ENCODE measurements at regions not wholly inside any gene's neighbourhood (a gene's known extent, or its start where the extent isn't known, plus 50 kb on each side); places are given as distances from the start of the nearest gene placed in this dataset.

DNA sequence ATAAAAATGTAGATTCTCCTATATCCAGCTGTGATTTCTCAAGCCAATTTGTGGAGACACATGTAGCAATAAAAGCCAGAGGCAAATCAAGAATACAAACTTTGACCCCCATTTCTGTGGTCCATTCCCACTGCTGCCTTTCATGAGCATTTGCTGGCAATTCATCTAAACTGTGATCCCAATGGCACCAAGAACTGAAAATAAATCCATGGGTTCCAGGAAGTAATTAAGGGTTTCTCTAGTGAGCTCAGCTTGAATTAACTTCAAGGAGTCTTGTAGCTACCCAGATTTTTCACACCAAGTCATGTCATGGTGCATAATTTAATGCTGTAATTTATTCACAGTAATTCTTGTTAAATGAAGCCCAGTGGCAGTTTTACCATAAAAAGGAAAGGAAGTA is 145.0 kb upstream of the SMC2 start:
- TF ChIP-seq, protein P1, sequence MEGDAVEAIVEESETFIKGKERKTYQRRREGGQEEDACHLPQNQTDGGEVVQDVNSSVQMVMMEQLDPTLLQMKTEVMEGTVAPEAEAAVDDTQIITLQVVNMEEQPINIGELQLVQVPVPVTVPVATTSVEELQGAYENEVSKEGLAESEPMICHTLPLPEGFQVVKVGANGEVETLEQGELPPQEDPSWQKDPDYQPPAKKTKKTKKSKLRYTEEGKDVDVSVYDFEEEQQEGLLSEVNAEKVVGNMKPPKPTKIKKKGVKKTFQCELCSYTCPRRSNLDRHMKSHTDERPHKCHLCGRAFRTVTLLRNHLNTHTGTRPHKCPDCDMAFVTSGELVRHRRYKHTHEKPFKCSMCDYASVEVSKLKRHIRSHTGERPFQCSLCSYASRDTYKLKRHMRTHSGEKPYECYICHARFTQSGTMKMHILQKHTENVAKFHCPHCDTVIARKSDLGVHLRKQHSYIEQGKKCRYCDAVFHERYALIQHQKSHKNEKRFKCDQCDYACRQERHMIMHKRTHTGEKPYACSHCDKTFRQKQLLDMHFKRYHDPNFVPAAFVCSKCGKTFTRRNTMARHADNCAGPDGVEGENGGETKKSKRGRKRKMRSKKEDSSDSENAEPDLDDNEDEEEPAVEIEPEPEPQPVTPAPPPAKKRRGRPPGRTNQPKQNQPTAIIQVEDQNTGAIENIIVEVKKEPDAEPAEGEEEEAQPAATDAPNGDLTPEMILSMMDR (CRISPR knock-in tag; IDR thresholded peaks at IDR 0.05) = no peak
- TF ChIP-seq GABPB1 (CRISPR knock-in tag; IDR thresholded peaks at IDR 0.05) = no peak
